Breast epithelium (tissue), 3 donors: ENCODE measurements at regions not wholly inside any gene's neighbourhood (a gene's known extent, or its start where the extent isn't known, plus 50 kb on each side); places are given as distances from the start of the nearest gene placed in this dataset.

Experiments
- POLR2A ChIP-seq: fragments of 450-650 bp; IDR thresholded peaks from one replicate; pipeline ENCODE4 v1.6.1; 2016; ENCODE audit warnings: antibody characterized with exemption, mild to moderate bottlenecking, moderate library complexity
- TF ChIP-seq, protein P1 (sequence below), 3 donors: fragments of 450-650 bp; IDR thresholded peaks; one replicate each; pipeline ENCODE4 v1.5.1; 2016 to 2017; ENCODE audit warnings: antibody characterized with exemption in 3 of 3, mild to moderate bottlenecking in 3 of 3, moderate library complexity in 3 of 3

DNA sequence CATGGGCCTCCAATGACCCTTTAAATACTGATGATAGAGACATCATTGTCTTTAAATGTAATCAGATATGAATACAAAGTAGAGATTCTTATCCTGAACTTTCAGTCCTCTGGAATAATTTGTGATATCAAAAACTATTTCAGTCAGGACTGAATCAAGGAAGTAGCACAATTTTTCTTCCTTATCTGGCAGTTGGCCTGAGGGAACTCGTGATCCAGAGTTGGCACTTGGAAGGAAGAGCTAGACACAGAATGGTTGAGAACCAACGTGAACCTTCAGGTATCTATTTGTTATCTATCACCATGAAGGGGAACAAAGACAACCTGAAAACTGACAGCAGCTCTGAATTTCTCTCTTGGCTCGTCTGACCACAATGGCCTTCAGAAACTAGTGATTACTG is 269.3 kb downstream of the PRDM9 start:
- TF ChIP-seq, protein P1, sequence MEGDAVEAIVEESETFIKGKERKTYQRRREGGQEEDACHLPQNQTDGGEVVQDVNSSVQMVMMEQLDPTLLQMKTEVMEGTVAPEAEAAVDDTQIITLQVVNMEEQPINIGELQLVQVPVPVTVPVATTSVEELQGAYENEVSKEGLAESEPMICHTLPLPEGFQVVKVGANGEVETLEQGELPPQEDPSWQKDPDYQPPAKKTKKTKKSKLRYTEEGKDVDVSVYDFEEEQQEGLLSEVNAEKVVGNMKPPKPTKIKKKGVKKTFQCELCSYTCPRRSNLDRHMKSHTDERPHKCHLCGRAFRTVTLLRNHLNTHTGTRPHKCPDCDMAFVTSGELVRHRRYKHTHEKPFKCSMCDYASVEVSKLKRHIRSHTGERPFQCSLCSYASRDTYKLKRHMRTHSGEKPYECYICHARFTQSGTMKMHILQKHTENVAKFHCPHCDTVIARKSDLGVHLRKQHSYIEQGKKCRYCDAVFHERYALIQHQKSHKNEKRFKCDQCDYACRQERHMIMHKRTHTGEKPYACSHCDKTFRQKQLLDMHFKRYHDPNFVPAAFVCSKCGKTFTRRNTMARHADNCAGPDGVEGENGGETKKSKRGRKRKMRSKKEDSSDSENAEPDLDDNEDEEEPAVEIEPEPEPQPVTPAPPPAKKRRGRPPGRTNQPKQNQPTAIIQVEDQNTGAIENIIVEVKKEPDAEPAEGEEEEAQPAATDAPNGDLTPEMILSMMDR (IDR thresholded peaks at IDR 0.05): no peak
- TF ChIP-seq POLR2A: no peak
